NCI-H345 treated with DMSO at 0.1 percent for 48 hours (cell line): ENCODE measurements at regions not wholly inside any gene's neighbourhood (a gene's known extent, or its start where the extent isn't known, plus 50 kb on each side); places are given as distances from the start of the nearest gene placed in this dataset.
"Not testable (repeated sequence)": the region's sequence is repeated elsewhere in the genome, so short reads cannot be mapped to it uniquely, and the experiment has no call there.

Experiments
- DNase-seq: peaks from one replicate; lab custom pipeline; 2025; ENCODE audit not compliant: unreplicated experiment; lab: John Stamatoyannopoulos, UW

DNA sequence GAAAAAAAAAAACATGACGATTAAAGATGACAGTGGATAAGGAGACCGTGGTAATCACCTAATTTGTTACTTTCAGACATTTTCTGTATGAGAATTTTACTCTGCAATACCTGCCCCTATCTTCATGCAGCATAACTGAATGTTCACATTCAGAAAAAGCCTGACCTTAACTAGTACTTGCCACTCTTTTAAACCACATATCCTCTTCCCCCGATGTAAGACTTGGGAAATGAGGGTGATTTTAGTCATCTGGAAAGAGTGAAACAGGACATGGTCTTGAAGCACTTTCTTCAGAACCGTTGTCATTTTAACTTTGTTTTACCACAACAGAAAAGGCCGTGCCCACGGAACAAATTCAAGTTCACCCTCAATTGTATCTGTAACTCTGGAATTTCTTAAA, 318.5 kb downstream of the BCL2L11 start:
- DNase-seq: not testable (repeated sequence)

DNA sequence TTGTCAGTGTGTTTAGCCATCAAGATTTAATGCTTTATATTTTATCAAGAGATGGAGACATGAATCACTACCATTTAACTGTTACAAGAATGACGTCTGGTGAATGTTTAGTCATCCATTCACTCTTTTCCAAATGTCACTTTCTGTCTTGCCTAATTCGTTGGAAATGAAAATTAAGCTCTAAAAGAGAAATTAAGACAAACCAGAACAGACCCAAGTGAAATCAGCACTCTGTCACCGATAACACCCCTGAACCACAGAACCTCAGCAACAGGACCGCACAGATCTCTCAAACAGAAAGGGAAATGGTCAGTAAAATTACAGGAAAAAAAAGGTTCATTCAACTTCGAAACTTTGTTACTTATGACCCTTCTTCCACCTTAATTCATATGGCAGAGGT, 320.9 kb downstream of the BCL2L11 start:
- not testable (repeated sequence) for DNase-seq

GRCh38 chr2:111442767-111443454, 322.2 kb downstream of the BCL2L11 start:
- not testable (repeated sequence) for DNase-seq

DNA sequence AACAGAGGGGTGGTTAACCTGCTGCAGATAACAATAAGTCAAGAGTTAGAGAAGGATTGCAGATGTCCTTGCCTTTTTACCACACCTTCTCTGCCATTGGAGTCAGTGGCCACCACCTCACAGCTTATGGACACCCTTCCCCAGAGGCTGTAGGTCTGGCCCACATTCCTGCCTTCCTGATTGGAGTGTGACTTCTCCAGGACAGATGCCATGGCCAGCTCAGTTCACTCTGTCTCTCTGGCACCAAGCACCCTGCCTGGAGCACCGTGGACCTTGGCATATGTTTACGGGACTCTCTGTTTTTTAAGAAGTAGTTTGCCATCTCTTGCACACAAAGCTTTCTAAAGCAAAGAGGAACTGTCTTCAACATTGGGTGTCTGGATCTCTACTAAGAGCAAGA, 323.8 kb downstream of the BCL2L11 start:
- not testable (repeated sequence) for DNase-seq

DNA sequence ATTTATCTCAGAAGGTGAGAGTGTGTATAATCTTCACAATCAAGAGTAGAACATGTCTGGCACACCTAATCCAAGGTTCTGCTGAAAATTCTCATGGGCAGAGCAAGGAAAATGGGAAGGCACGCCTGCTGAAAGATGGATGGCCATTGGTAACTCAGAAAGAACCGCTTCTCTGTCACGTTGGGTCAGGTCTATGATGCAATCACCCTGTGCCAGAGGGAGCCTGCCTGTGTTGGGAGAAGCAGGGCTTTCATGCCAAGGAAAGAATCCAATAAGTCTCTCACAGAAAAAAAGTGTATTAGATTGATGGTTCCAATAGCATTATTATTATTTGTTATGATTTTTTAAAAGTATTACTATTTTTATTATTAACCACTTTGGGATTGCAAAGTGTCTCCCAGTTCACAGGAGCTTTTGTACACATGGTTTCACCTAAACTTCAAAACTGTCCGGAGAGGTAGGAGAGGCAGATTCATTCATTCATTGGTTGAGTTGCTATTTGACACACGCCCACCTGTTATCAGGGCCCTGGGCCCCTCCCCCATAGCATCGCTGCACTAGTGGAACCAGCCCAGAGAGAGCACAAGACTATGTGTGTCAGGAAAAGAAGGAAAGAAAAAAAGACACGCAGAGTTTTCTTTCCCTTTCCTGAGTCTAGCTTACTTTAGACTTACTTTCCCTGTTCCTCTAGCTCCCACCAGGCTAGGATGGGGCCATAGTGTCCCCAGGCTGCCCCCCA, 324.6 kb downstream of the BCL2L11 start:
- DNase-seq: not testable (repeated sequence)

- DNase-seq: not testable (repeated sequence)
These were observed 325.2 kb downstream of the BCL2L11 start for GRCh38 chr2:111445941-111446340.

DNA sequence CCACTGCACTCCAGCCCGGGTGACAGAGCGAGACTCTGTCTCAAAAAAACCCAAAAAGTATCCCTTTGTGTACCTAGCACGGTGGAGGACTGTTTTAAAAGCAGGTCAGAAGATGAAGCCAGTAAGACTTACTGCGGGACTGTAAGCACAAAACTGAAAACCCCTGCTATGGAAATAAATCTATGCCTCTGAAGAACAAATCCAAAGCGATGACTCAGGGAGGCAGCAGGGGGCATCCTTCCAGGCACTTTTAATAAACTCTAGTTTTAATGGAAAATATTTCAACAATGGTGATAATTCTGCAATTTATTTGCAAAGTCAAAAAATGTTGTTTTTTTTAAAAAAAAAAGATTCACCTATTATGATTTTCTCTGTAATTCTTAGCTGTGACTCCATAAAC, 326.8 kb downstream of the BCL2L11 start:
- not testable (repeated sequence) for DNase-seq

- not testable (repeated sequence) for DNase-seq
These were observed 328.1 kb downstream of the BCL2L11 start for GRCh38 chr2:111448796-111449195.

- DNase-seq: not testable (repeated sequence)
These were observed 329.8 kb downstream of the BCL2L11 start for GRCh38 chr2:111450526-111450925.

GRCh38 chr2:111451692-111452199, 331.0 kb downstream of the BCL2L11 start:
- DNase-seq: not testable (repeated sequence)

DNA sequence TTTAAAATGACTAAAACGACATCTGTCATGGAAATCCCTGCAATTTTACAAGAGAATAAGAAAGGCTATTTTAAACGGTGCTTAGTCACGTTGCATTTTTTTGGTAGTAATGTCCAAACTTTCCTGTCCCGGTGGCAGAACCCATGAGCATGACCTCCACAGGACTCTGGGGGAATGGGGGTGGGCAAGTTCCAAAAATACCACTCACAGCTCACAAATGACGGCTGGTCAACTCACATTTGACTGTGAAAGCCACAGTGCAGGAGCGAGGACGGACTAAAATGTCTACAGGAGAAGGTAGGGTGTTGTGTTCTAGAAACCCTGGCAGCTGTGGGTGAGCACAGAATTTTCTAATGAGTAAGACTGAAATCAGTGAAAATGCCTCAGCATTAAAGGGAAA, 331.5 kb downstream of the BCL2L11 start:
- DNase-seq: not testable (repeated sequence)

GRCh38 chr2:111453308-111453707, 332.6 kb downstream of the BCL2L11 start:
- DNase-seq: not testable (repeated sequence)

DNA sequence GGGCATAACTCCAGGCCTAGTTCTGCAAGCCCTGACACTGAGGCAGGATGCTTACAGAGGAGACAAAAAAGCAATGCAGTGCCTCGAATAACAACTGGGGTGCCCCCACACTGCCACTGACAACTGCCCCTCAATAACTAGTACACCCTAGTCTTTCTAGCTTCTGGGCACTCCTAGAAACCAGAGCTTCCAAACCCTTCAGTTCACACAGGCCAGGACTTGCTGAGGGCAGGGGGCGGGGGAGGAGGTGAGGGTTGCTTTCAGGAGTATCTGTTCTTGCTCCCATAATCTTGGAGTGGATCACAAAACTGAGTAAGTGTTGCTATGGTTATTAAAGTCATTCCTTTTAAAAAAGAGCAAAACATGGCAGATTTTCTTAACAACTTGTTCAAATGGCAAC, 333.1 kb downstream of the BCL2L11 start:
- DNase-seq: not testable (repeated sequence)

DNA sequence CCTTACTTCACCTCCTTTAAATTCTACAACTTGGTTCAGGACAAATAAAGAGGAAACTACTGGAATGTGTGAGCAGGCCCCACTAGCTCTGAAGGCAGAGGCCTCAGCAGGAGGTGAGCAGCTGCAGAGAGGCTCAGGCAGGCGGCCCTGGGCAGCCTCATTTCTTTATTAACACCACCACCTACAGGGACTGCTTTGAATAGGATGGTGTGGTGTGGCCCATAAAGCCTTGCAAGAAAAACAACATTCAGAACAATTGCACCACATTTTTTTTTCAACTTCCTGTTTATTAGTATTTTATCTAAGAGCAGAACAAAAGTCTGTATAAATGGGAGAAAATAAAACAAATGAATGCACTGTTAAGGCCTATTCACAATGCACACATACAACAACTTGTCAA, 333.7 kb downstream of the BCL2L11 start:
- DNase-seq: not testable (repeated sequence)

DNA sequence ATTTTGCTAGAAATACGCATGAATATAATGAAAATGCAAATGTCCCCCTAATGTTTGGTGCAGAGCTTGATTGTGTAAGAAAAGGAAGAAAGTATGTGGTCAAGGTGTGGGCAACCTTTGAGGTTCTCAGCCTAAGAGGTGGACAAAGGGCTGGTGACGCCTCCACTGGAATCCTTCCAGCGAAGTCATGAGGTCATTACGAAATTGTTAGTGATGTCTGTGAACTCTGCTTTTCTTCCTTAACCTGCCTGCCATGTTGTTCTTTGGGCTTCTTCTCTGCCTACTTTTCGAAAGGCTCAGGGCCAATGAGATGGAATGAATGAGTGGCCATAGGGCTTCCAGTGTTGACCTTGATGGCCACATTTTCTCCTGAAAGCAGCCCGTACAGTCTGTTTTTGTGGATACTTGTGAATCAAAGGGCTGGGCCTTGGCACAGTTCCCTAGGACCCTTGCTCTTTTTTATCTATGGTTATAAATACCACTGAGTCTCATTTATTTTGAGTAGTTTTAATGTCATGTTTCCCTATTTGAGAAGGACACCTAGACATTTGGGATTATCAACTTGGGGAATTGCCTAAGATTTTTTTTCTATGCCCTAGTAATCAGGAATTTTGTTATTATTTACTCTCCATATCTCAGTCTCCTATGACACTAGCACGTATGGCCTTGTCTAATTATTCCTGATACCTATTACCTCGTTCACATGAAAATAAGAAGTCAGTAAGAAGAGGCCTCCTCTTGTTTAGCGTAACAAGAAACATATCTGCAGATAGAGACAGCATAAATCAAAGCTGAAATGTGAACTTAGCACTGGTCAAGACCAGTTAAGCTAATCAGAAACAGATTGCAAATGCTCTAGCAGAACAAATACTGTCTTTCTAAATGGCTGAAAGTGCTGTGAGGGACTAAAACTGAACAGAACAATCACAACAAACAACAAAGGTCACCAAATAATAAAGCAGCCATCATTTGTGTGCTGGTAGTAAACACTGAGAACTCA, 334.6 kb downstream of the BCL2L11 start:
- DNase-seq: not testable (repeated sequence)

DNA sequence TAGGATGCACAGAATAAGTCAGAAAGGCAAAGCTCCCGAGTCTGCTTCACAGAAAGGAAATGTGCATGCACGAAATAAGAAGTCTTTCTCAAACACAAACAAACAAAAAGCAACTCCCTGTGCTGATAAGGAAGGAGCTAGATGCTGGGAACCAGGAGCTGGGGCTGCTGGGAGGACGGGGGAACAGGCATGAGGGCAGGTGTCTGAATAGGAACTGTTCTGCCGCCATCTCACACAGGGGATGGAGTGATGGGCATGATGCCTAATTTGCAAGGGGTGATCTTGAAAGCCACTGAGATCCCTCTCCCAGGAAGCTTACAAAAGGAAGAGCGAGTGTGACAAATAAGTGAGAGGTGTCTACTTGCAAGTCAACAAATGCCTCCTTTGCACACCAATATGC, 336.5 kb downstream of the BCL2L11 start:
- not testable (repeated sequence) for DNase-seq

GRCh38 chr2:111460901-111461300, 340.2 kb downstream of the BCL2L11 start:
- DNase-seq: not testable (repeated sequence)

- not testable (repeated sequence) for DNase-seq
These were observed 341.1 kb downstream of the BCL2L11 start for GRCh38 chr2:111461831-111462230.

GRCh38 chr2:111462572-111462971, 341.9 kb downstream of the BCL2L11 start:
- not testable (repeated sequence) for DNase-seq

DNA sequence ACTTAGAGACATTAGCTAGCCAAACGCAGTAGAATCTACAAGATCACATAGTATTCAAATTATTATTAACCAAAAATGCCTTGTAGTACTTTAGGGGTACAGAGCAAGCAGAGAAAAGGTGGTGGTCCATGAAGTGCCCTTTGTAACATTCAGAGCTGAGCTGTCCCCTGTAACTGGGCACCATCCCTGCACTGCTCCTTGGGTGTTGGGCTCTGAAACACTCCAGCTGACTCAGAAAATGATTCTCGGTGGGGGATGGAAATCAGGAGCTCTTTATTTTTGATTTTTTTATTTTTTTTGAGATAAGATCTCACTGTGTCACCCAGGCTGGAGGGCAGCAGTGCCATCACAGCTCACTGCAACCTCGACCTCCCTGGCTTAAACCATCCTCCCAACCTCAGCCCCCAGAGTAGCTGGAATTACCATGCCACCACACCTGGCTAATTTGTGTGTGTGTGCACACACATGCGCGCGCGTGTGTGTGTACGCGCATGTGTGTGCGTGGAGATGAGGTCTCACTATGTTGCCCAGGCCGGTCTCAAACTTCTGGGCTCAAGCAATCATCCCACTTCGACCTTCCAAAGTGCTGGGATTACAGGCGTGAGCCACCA, 342.6 kb downstream of the BCL2L11 start:
- not testable (repeated sequence) for DNase-seq
